GM19240 (cell line): ENCODE measurements at regions not wholly inside any gene's neighbourhood (a gene's known extent, or its start where the extent isn't known, plus 50 kb on each side); places are given as distances from the start of the nearest gene placed in this dataset.
"Not testable (repeated sequence)": the region's sequence is repeated elsewhere in the genome, so short reads cannot be mapped to it uniquely, and the experiment has no call there.

Experiments used
- DNase-seq: peaks from one replicate; pipeline ENCODE4 v3.0.0; 2011; ENCODE audit warnings: low spot score; ENCODE audit not compliant: insufficient read length

DNA sequence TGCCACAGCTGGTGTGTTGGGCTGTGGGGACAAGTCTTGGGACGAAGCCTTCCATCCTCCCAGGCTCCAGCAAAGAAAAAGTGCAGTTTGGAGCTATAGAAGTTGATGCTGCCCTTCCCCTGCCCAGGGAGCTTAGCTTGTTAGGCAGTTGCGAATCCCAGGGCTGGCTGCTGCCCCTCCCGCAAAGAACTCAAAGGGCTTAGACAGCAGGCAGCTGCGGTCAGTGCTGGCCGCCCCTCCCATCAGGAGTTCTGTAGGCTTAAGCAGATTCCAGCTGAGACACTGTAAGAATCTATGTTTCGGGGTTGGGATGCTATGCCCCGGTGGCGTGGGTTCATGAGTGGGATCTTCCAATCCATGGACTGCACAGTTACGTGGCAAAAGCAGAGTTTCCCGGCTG, 956.7 kb downstream of the GLUD2 start:
- no peak for DNase-seq

DNA sequence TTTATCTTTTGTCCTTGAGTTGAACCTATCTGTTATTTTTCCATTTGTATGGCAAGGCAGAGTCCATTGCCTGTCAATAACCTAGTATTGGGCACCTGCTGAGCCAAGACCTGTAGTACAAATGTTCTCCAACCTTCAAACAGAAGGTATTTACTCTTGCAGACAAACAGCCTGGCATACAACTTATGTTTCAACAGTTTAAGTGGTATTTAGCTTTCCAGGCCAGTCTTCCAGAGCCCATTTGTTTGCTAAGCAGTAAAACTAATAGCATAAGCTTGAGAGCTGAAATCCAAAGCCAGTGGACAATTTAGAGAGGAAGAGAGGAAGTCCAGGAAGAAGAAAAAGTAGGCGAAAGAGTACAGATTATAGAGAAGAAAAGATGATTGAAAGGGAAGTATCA, 979.3 kb downstream of the GLUD2 start:
- DNase-seq = no peak

DNA sequence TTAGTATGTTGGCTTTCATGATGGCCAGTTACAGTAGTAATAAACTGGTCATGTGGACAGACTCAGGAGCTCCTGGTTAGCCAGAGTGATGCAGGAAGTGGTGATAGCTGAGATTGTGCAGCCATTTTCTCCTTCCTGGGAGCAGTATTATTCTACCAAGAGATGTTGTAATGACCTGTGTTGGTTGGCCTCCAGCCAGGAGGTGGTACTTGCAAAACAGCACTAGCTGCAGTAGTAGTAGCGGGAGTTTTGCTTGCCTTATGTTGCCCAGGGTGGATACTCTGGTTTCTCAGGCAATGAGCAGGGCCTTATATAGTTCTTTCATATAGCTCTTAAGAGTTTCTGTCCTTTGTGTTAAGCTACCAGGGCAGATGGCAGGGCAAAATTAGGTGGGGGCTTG, 998.8 kb downstream of the GLUD2 start:
- DNase-seq = no peak

DNA sequence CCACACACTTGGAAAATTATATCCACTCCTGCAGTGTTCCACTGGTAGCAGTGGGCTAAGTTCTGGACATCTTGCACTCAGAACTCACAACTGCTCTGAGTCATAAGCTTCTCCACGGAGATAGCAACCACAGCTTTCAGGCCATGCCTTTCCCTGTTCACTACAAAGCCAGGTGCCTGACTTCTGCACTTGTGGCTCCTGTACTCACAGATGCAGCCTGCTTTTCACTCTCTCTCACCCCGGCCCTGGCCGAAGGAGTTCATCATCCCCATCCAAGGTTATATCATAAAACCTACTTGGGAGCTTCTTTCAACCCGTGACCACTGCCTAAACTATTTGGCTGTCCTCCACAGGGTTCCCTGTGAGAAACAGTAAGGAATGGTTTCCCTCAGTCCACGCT, 999.4 kb downstream of the GLUD2 start:
- DNase-seq = no peak

DNA sequence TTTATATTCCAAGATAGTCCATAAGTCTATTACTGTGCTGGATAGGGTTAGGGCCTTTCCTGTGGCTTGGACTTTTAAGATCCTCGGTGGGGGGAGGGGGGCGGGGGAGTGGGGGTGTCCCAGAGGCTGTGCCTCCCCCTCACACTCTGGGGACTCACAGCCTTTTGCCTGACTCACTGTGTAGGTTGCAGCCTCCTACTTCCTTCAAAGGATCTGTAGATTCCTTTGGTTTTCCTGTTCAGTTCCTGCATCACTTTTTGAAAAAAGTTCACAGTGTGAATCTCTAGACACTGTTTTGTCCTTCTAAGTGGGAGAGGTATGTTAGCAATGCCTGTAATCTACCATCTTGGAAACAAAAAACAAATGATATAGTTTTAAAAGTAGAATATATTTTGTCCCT, 999.9 kb downstream of the GLUD2 start:
- no peak for DNase-seq

DNA sequence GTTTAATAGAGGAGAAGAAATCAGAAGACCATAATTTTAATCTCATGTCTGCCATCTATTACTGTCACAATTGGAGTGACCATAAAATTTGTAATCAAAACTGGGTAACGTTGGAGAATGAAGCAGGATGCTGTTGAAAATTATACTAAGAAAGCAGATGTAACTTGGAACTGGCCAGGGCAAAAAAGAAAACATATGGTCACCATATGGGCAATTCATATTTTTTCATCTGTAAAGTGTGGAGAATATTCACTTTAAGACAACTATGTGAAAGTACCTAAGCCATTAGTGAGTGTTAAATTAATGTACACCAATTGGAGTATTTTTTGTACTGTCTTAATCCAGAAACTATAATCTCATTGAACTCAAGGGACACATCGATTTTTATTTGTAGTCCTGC, 1008.0 kb downstream of the GLUD2 start:
- DNase-seq = no peak

DNA sequence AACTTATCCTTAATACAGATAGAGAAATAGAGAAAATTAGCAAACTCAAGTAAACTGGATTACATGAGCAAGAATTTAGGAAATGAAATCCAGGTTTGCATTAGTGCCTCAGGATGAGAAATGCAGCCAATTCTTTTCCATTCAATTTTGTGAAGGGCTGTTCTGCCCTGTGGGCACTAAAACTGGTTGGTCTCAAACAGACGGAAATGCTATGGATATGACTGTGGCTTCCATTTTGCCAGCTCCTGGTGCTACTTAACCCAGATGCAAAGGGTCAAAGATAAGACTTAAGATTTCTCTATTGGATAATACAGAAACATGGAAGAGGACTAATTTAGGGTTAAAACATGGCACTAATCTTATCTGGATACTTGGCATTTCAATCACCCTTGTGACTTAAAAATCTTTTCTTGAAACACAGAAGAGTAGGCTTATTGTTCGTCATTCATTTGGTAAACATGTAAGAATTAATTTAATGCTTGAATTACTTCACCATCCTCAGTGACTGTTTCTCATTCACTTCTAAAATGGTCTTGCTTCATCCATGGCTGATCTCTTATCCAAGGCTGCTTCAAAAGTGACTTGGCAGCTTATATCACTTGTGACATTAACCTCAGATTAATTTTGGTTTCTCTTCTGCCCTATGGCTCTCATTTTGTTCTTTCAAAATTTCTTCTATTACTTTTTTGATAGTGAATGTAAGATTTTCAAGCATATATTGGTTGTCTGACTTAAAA, 1008.7 kb downstream of the GLUD2 start:
- DNase-seq = no peak

DNA sequence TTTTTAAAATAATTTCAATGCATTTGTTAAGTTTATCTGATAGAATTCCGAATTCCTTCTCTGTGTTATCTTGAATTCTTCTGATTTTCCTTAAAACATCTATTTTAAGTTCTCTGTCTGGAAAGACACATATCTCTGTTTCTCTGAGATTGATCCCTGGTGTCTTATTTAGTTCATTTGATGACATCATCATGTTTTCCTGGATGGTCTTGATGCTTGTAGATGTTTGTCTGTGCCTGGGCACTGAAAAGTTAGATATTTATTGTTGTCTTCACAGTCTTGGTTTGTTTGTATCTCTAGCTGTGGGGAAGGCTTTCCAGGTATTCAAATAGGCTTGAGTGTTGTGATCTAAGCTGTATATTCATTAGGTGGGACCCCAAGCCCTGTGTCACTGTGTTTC, 1028.8 kb downstream of the GLUD2 start:
- no peak for DNase-seq

DNA sequence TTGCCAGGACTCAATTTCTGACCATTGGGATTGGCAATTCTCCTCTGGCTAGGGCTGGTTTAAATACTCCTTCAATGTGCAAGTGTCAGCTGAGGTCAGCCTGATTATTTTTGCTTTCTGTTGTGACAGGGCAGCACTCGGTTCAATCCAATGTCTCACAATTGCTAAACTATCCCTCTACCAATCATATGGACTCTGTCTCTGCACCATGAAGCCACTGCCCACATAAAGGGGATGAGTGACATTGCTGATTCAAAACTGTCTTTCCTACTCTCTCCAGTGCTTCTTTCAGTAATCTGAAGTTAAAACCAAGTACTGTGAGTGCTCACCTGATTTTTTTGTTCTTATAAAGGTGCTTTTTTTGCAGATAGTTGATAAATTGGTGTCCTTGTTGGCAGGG, 1030.7 kb downstream of the GLUD2 start:
- no peak for DNase-seq

DNA sequence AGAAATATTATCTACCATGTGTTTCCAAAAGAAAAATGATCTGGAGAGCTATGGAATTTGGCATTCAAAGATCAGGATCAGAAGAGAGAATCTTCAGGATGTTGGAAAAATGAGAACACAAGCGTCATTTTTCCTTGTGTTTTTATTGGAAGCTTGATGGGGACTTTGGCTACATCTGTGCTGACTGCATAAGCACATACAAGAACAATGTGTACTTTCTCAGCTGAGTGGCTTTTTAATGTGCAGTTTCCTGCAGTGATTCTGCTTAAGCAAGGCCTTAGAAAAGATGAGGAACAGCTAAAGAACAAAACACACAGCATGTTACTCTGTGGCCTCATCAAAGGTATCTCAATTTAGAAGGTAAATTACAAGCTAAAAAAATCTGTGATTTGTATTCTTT, 1039.9 kb downstream of the GLUD2 start:
- DNase-seq = no peak

DNA sequence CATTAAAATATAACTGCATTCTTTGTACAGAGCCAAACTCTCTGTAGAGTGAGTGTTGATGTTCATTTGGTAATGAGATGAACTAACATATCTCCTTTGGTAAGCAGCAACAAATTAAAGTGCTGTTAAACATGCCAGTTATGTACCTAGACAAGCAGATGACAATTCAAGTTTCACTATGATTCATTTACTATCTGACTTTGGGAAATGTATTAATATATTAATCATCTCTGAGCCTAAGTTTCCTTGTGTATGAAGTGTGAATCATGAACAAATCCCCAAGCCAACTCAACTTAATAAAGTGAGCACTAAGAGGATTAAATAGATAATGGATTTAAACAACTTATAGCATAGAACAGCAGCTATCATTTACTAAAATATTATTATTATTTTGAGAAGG, 1044.2 kb downstream of the GLUD2 start:
- DNase-seq = no peak

DNA sequence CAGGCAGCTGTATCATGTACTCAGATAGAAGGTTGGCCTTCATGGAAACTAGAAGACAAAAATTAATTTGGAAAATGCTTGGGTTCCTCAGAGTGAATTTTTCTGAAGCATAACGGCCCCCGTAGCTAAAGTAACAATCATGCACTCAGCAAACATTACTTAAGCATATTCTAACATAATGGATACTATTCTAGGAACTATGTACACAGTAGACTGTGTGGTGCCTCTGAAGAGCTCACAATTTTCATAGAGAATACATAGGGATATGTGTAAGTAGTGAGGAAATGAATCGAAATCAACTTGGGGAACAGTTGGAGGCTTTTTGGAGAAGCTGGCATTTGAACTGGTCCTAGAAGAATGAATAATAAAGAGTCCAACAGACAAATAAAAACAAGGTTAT, 1045.0 kb downstream of the GLUD2 start:
- no peak for DNase-seq

DNA sequence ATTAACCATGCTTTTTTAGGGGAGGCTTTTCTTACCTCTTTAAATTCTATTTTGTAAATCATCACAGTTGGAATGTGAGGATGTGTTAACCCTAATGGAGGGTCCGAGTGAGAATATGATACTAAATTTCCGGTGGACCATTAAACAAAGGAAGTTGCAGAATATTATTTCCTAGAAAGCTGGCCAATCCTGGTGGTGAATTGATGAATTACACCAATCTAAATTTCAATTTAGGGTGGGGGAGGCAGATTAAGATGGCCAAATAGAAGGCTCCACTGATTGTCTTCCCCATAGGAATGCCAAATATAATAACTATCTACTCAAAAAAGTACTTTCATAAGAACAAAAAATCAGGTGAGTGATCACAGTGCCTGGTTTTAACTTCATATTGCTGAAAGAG, 1045.6 kb downstream of the GLUD2 start:
- no peak for DNase-seq

DNA sequence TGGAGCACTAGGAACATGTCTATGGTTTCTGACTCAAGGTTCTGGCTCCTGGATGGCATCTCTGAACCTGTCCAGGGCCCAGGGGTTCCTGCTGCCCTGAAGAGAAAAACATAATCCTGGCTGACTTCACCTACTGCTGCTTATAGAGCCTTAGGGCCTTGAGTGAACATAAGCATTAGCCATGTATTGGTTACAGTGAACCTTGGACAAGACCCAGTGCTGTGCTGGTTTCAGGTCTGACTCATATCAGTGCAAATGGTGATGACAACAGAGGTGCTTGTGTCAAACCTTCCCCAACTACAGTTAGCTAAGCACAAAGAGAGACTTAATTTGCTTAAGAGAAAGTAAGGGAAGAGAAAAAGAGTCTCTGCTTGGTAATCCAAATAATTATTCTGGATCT, 1047.2 kb downstream of the GLUD2 start:
- no peak for DNase-seq

DNA sequence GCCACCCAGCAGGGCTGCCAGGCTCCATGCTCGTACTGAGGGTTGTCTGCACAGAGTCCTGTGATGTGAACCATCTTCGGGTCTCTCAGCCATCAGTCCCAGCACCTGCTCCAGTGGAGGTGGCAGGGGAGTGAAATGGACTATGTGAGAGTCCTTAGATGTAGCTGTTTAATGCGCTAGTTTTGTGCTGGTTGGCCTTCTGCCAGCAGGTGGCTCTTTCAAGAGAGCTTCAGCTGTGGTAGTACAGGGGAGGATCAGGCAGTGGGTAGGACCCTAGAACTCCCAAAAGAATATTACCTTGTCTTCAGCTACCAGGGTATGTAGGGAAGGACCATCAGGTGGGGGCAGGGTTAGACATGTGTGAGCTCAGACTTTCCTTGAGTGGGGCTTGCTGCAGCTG, 1066.0 kb downstream of the GLUD2 start:
- DNase-seq = no peak

DNA sequence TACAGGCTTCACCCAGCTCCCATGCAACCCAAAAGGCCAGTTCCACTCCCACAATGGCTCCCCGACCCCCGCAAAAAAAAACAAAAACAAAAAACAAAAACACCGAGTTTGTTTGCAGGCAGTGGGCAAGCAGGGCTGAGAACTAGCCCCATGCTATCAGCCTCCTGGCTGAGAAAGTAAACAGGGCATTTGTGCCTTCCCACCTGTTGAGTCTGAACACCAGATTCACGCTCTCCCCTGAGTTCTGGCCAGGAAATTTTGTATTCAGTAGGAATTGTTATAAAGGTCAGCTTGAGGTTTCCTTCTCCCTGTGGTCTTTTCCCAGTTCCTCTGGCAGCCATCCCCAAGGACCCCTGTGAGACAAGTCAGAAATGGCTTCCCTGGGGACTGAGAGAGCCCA, 1066.5 kb downstream of the GLUD2 start:
- DNase-seq = no peak

DNA sequence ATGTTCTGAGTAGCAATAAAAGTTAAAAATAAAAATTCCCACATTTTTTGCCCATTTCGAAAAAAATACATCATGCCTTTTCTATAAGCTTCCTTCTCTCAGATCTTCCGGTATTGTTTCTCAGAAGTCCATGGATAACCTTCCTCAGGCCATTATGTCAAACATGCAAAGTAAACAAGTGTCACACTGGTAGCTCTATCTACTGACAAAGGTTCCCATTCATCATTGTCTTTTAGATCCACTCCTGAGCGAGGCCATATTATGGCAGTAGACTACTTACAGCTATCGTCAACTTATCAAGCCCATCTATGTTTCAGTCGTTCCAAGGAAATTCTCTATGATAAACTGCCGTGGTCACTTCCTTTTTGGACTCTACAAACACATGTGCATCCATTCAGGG, 1068.2 kb downstream of the GLUD2 start:
- no peak for DNase-seq

DNA sequence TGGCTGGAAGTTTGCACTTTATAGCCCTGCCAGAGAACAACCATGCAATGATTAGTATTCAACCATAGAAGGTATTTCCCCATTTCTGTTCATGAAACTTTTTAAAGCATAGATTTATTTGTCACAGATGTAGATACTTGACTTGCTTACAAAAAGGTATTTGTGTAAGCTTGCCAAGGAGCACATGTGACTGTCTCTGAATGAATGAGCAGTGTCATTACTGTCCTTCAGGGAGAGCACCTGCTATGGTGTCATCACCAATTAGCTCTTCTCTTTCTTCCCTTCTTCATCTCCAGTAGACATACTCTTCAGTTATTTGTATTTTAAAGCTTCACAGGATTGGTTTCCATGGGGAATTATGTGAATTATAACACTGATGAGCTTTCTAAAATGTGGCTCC, 1064.7 kb upstream of the GRIA3 start:
- DNase-seq = no peak

DNA sequence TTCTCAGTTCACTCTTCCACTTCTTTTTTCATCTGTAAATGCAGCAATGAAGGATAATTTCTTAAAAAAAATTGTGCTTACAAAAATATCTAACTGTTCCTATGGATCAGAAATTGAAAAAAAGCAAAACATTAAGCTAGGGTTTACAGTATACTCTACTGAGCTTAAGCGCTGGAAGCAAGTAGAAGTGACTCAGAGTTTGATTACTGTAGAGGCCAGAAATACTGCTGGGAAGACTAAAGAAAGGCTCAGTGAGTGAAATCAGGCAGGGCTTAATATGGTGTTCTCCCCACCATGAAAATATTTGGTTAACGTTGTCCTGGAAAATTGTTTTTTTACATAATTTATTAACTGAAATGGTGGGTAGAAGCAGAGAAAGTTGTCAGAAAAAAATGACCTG, 1061.8 kb upstream of the GRIA3 start:
- DNase-seq = no peak

DNA sequence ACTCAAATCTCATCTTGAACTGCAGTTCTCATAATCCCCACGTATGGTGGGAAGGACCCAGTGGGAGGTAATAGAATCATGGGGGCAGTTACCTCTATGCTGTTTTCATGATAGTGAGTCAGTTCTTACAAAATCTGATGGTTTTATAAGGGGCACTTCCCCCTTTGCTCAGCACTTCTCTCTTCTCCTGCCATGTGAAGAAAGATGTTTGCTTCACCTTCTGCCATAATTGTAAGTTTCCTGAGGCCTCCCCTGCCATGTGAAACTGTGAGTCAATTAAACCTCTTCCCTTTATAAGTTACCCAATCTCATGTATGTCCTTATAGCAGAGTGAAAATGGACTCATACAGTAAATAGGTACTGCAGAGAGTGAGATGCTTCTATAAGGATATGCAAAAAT, 1050.6 kb upstream of the GRIA3 start:
- no peak for DNase-seq

DNA sequence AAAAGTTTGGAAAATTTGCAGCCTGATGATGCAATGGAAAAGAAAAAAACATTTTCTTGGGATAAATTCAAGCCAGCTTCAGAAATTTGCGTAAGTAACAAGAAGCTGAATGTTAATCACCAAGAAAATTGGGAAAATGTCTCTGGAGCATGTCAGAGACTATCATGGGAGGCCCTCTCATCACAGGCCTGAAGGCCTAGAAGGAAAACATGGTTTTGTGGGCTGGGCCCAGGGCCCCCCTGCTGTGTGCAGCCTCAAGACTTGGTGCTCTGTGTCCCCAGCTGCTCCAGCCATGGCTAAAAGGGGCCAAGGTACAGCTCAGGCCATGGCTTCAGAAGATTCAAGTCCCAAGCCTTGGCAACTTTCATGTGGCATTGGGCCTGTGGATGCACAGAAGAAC, 1049.8 kb upstream of the GRIA3 start:
- no peak for DNase-seq

DNA sequence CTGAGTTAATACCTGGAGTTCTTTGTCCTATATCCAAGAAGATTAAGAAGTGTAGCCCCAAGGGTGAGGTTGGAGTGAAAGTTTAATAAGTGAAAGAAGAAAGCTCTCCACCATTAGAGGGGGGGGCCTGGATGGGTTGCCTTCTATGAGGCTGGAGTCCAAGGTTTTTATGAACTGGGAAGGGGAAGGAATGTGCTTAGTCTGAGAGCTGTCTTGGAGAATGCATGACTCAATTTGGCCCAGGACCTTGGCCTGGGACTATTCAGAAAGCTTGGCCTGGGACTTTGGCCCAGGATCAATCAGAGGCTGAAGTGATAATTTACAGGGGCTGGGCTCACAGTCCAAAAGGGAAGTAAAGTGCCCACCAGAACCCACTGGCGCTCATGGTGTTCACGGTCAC, 1049.0 kb upstream of the GRIA3 start:
- no peak for DNase-seq

DNA sequence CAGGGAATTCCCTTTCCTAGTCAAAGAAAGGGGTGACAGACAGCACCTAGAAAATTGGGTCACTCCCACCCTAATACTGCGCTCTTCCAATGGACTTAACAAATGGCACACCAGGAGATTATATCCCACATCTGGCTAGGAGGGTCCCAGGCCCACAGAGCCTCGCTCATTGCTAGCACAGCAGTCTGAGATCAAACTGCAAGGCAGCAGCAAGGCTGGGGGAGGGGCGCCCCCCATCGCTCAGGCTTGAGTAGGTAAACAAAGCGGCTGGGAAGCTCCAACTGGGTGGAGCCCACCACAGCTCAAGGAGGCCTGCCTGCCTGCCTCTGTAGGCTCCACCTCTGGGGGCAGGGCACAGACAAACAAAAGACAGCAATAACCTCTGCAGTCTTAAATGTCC, 1043.9 kb upstream of the GRIA3 start:
- DNase-seq = not testable (repeated sequence)

DNA sequence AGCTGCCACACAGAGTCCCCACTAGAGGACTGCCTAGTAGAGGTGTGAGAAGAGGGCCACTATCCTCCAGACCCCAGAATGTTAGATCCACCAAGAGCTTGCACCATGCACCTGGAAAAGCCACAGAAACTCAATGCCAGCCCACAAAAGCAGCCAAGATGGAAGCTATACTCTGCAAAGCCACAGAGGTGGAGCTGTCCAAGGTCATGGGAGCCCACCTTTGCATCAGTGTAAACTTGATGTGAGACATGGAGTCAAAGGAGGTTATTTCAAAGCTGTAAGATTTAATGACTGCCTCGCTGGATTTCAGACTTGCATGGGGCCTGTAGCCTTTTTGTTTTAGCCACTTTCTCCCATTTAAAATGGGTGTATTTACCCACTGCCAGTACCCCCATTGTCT, 1030.1 kb upstream of the GRIA3 start:
- no peak for DNase-seq
